Stimulated activated CD4-positive, alpha-beta T cell treated with anti-CD3 and anti-CD28 coated beads, TNF-alpha, amount 100 ng/mL, for 24 hours (primary cell): ENCODE measurements at regions not wholly inside any gene's neighbourhood (a gene's known extent, or its start where the extent isn't known, plus 50 kb on each side); places are given as distances from the start of the nearest gene placed in this dataset.
"Not testable (repeated sequence)": the region's sequence is repeated elsewhere in the genome, so short reads cannot be mapped to it uniquely, and the experiment has no call there.

Experiments used
- DNase-seq, 3 experiments: peaks; one replicate each; pipeline ENCODE4 v3.0.0-alpha.2; 2020; ENCODE audit warnings: low read depth in 3 of 3

- DNase-seq: no peak
Observed at GRCh38 chr10:57336865-57337264, 930.8 kb downstream of the IPMK start.

DNA sequence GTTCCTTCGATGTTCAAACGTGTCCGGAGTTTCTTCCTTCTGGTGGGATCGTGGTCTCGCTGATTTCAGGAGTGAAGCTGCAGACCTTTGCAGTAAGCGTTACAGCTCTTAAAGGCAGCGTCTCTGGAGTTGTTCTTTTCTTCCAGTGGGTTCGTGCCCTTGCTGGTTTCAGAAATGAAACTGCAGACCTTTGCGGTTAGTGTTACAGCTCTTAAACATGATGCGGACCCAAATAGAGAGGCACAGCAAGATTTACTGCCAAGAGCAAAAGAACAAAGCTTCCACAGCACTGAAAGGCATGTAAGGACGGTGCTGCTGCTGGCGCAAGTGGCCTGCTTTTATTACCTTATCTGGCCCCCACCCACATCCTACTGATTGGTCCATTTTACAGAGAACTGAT lies 931.4 kb downstream of the IPMK start:
- no peak for DNase-seq

DNA sequence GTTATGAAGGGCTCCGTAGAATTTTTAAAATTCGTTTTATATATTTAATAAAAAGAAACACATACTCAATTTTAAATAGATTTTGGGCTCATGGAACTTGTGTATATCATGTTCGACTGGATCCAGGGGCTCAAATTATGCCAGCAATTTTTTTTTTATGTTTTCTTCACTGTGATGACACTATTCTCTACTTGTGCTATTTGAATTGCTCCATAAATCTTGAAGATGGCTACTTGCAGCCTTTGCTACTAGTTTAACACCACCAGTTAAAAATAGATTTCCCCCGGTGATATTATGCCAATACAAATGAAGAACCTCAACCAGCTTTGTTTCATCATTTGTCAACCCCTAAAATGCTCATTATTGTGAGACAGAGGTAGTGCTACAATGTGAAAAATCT lies 933.2 kb downstream of the IPMK start:
- no peak for DNase-seq

- DNase-seq: no peak
Observed at GRCh38 chr10:57333880-57334279, 933.8 kb downstream of the IPMK start.

DNA sequence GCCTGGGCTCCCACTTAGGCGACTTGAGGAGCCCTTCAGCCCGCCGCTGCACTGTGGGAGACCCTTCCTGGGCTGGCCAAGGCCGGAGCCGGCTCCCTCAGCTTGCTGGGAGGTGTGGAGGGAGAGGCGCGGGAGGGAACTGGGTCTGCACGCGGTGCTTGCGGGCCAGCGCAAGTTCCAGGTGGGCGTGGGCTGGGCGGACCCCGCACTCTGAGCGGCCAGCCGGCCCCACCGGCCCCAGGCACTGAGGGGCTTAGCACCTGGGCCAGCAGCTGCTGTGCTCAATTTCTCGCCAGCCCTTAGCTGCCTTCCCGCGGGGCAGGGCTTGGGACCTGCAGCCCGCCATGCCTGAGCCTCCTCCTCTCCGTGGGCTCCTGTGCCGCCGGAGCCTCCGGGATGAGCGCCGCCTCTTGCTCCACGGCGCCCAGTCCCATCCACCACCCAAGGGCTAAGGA lies 946.3 kb downstream of the IPMK start:
- DNase-seq: not testable (repeated sequence)

DNA sequence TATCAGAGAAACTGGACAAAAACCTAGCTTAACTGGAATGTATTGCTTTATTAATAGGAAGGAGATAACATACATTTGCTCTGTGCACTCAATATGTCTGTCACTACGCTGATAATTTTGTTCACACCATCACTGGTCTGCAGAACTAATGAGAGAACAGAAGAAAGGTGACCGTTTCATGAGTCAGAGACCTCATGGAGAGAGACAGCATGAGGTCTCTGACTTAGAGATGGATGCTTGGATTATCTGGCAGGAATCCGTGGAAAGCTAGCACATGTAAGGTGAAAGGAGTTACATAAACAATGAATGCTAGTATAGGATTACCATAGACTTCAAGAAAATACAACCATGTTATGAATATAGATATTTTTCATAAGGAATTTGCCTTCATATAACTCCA lies 947.3 kb downstream of the IPMK start:
- no peak for DNase-seq

GRCh38 chr10:57314046-57314445 lies 953.0 kb upstream of the ZWINT start:
- DNase-seq: no peak

DNA sequence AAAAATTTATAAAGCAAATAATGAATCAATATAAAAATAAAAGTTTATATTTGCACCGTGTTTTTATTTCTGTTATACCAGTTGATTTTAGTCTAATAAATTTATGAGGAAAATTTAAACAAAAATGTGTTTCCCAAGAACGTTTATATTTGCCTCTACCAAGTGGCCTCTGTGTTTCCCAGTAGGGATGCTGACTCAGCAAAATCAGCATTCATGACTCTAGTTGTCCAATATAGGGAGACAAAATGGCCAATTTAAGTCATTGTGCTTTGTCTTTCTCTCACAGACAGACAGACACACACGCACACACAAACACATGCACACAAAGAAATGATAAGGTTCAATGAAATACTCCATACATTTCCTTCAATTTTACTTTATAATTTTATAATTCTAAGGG lies 942.5 kb upstream of the ZWINT start:
- no peak for DNase-seq

GRCh38 chr10:57300718-57301117 lies 939.7 kb upstream of the ZWINT start:
- no peak for DNase-seq

GRCh38 chr10:57294698-57295097 lies 933.6 kb upstream of the ZWINT start:
- no peak for DNase-seq

- DNase-seq: no peak
Observed at GRCh38 chr10:57288754-57289153, 927.7 kb upstream of the ZWINT start.

GRCh38 chr10:57262892-57263291 lies 901.8 kb upstream of the ZWINT start:
- DNase-seq: no peak

DNA sequence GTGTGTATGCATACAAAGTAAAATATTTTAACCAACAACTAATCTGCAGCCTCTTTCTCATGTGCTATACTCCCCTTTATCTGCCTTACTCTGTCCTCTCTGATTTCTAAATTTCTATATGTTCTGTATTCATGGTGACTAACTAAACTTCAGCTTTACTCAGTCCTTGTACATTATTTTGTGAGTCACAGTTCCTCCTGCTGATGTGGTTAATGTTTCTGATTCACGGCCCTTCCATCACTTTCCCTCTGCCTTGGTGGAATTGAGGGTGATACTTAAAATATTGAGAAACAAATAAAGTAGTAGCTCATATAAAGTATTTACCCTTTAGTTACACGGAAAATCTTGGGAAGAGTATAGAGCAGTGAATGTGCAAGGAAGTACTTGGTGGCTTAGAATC lies 899.1 kb upstream of the ZWINT start:
- no peak for DNase-seq

DNA sequence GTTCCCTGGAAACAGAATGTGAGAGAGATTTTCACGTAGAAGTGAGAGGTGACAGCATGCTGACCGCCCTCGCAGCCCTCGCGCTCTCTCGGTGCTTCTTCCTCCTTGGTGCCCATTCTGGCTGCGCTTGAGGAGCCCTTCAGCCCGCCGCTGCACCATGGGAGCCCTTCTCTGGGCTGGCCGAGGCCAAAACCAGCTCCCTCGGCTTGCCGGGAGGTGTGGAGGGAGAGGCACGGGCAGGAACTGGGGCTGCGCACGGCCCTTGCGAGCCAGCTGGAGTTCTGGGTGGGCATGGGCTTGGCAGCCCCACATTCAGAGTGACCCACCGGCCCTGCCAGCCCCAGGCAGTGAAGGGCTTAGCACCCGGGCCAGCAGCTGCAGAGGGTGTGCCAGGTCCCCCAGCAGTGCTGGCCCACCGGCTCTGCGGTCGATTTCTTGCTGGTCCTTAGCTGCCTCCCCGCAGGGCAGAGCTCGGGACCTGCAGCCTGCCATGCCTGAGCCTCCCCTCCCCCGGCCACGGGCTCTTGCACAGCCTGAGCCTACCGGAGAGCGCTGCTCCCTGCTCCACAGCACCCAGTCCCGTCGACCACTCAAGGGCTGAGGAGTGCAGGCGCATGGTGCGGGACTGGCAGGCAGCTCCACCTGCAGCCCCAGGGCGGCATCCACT lies 888.7 kb upstream of the ZWINT start:
- no peak for DNase-seq

- no peak for DNase-seq
Observed at GRCh38 chr10:57247271-57247670, 886.2 kb upstream of the ZWINT start.

GRCh38 chr10:57225920-57226319 lies 864.9 kb upstream of the ZWINT start:
- DNase-seq: no peak

- no peak for DNase-seq
Observed at GRCh38 chr10:57224811-57225210, 863.8 kb upstream of the ZWINT start.

DNA sequence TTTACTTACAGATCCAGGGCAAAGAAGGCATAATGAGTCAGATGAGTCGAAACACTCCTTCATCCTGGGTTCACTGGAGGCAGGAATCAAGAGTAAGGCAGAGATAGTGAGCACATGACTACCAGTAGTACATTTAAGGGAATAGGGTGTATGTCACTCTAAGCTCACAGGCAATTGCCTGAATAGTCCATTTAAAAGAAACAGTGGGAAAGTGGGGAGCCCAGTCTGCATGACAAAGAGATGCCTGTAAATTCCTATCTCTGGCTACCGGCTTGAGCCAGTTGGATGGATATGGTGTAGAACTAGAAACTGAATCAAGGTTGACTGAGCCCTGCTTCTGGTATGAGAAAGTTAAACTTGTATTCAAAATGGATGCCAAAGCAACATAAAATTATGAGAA lies 861.5 kb upstream of the ZWINT start:
- no peak for DNase-seq

DNA sequence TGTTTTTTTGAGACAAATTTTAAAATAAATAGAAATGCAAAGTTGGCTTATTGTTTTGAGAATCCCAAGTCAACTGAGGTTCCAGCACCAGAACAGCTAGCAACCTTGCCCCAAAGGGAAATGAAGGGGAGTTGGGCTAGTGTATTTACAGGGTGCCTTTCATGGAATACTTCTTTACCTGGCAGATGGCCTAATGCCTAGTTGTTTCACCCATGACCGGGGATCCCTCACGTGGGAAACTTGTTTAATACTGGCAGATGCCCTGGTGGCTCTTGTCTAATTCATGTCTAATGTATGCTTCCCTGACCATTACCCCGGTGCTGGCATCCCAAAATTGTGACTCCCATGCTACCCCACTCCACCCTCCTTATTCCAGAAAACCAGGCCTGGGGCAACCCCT lies 861.1 kb upstream of the ZWINT start:
- DNase-seq: no peak

GRCh38 chr10:57221674-57222073 lies 860.6 kb upstream of the ZWINT start:
- DNase-seq: no peak

GRCh38 chr10:57218382-57218781 lies 857.3 kb upstream of the ZWINT start:
- no peak for DNase-seq

DNA sequence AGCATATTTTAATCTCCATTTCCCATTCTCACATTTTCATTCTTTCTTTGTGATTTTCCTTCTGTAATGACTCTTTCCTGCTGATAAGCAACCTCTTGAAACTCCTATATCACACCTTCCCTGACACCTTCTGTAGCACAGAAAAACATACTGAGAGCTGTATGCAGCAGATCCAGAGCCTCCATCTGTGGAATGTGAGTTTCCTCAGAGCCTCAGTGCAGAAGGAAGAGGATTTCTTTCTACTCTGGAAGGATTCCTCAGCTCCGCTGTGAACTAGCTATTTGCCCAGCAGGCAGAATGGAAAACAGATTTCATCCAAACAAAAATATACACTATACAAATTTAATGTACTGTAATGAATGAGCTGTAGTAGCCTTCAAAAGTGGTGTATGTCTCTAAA lies 841.3 kb upstream of the ZWINT start:
- DNase-seq: no peak

DNA sequence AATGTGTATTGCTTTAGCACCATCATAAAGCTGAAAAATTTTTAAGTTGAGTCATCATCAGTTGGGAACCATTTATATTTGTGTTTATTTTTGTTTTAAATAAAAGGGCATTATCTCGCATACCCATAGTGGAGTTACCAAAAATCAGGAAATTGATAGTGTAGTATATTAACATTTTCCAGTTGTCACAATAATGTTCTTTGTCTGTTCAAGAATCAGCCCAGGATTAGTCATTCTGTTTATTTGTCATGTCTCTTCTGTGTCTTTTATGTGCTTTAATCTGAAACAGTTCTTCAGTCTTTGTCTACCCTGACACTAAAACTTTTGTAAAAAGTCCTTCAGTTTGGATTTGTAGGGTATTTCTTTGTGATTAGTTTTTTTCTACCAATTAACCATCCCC lies 827.8 kb upstream of the ZWINT start:
- DNase-seq: no peak

- DNase-seq: no peak
Observed at GRCh38 chr10:57186201-57186600, 825.1 kb upstream of the ZWINT start.
